ENCODE measurements at regions not wholly inside any gene's neighbourhood (a gene's known extent, or its start where the extent isn't known, plus 50 kb on each side); places are given as distances from the start of the nearest gene placed in this dataset.

DNA sequence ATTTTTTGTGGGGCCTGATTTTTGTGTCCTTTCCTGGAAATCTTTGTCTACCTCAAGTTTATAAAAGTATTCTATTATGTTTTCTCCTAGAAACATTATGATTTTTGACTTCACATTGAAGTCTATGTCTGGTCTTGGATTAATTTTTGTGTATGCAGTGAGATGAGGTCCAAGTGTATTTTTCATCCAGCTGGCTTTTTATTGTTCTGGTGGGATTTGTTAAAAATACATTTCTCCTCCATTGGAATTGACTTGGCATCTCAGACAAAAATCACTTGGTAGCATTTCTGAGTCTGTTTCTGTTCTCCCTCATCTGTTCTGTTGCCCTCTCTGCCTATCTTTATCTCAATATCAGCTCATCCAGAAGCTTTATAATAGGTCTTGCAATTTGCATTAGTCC lies 109.0 kb downstream of the IRX1 start:
- TF ChIP-seq, protein P1, sequence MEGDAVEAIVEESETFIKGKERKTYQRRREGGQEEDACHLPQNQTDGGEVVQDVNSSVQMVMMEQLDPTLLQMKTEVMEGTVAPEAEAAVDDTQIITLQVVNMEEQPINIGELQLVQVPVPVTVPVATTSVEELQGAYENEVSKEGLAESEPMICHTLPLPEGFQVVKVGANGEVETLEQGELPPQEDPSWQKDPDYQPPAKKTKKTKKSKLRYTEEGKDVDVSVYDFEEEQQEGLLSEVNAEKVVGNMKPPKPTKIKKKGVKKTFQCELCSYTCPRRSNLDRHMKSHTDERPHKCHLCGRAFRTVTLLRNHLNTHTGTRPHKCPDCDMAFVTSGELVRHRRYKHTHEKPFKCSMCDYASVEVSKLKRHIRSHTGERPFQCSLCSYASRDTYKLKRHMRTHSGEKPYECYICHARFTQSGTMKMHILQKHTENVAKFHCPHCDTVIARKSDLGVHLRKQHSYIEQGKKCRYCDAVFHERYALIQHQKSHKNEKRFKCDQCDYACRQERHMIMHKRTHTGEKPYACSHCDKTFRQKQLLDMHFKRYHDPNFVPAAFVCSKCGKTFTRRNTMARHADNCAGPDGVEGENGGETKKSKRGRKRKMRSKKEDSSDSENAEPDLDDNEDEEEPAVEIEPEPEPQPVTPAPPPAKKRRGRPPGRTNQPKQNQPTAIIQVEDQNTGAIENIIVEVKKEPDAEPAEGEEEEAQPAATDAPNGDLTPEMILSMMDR (IDR thresholded peaks at IDR 0.05; ENCODE audit: insufficient read depth, low read depth, low read length): no peak
- no peak for TF ChIP-seq EZH2 (IDR thresholded peaks at IDR 0.05; ENCODE audit: insufficient read depth, low read length)
